Testis (tissue), 2 donors: ENCODE measurements at regions not wholly inside any gene's neighbourhood (a gene's known extent, or its start where the extent isn't known, plus 50 kb on each side); places are given as distances from the start of the nearest gene placed in this dataset.

Source experiments
- DNase-seq: peaks from one replicate; pipeline ENCODE4 v3.0.0-alpha.2; 2019
- H3K27ac ChIP-seq, 2 donors: fragments of 200-600 bp; sonication (generic); one replicate each; pipeline ENCODE4 v1.5.1; 2019
- H3K27me3 ChIP-seq: fragments of 200-600 bp; sonication (generic); one replicate; pipeline ENCODE4 v1.5.1; 2019
- H3K36me3 ChIP-seq: fragments of 200-600 bp; sonication (generic); one replicate; pipeline ENCODE4 v1.5.1; 2017; ENCODE audit warnings: low read depth; ENCODE audit errors: missing control alignments
- H3K4me1 ChIP-seq: fragments of 200-600 bp; sonication (generic); one replicate; pipeline ENCODE4 v1.5.1; 2019
- H3K4me3 ChIP-seq, 2 donors: fragments of 200-600 bp; sonication (generic); one replicate each; pipeline ENCODE4 v1.5.1; 2017 to 2019
- H3K9me3 ChIP-seq: fragments of 200-600 bp; sonication (generic); one replicate; pipeline ENCODE4 v1.5.1; 2017
- CTCF ChIP-seq, 3 experiments: fragments of 450-650 bp in 2 of 3; fragments of 200-600 bp in 1 of 3; sonication (generic) in 1 of 3; IDR thresholded peaks; one replicate each; pipeline ENCODE4 v1.5.1; 2016 to 2019; ENCODE audit warnings: antibody characterized with exemption in 3 of 3, mild to moderate bottlenecking in 2 of 3, moderate library complexity in 1 of 3
- POLR2A ChIP-seq: fragments of 450-650 bp; IDR thresholded peaks from one replicate; pipeline ENCODE4 v1.6.1; 2017; ENCODE audit warnings: antibody characterized with exemption, mild to moderate bottlenecking, moderate library complexity
- WGBS, 2 donors: methylation state at CpG; one replicate each; pipeline ENCODE4 v1.1.5; 2018; 5-methylcytosine and 5-hydroxymethylcytosine counted together
- intact Hi-C: fragments of 100-400 bp; cut with DNase I; formaldehyde crosslinking; loops from one replicate; pipeline ENCODE4 v1.15.1; 2023; ENCODE audit warnings: low total_unique reads

GRCh38 chr3:89565098-89565497 lies 457.7 kb downstream of the EPHA3 start:
- no peak for DNase-seq
- H3K27ac ChIP-seq, result no peak overlapping the region
- no peaks in the 10 kb centered on the region for H3K27me3 ChIP-seq
- TF ChIP-seq POLR2A, result no peak
- no peak for TF ChIP-seq CTCF (IDR thresholded peaks at IDR 0.05)
- intact Hi-C loops, result no loop called here
- no peaks in the 10 kb centered on the region for H3K36me3 ChIP-seq
- no peak overlapping the region for H3K4me3 ChIP-seq
- H3K4me1 ChIP-seq, result no peaks in the 10 kb centered on the region
- H3K9me3 ChIP-seq, result no peaks in the 10 kb centered on the region

- intact Hi-C loops, result no loop called here
- Histone ChIP-seq H3K4me1 (no peaks in the 10 kb centered on the region), H3K36me3 (no peaks in the 10 kb centered on the region), H3K4me3 (no peak overlapping the region), H3K27ac (no peak overlapping the region), H3K9me3 (no peaks in the 10 kb centered on the region), H3K27me3 (no peaks in the 10 kb centered on the region)
- TF ChIP-seq CTCF (IDR thresholded peaks at IDR 0.05), result no peak
- no peak for TF ChIP-seq POLR2A
- no peak for DNase-seq
- 49 to 71% methylated on average over 3 to 6 of the region's 6 CpGs for WGBS, 2 donors
These were observed 463.0 kb downstream of the EPHA3 start for GRCh38 chr3:89570465-89570864.

GRCh38 chr3:89571298-89571697 lies 463.9 kb downstream of the EPHA3 start:
- Histone ChIP-seq H3K27me3 (no peaks in the 10 kb centered on the region), H3K4me3 (no peak overlapping the region), H3K36me3 (no peaks in the 10 kb centered on the region), H3K4me1 (no peaks in the 10 kb centered on the region), H3K27ac (no peak overlapping the region), H3K9me3 (no peaks in the 10 kb centered on the region)
- no peak for TF ChIP-seq POLR2A
- no peak for TF ChIP-seq CTCF (IDR thresholded peaks at IDR 0.05)
- 46 to 51% methylated on average over 10 of the region's 10 CpGs for WGBS, 2 donors
- intact Hi-C loops, result no loop called here
- no peak for DNase-seq

- no peaks in the 10 kb centered on the region for H3K27me3 ChIP-seq
- no peak overlapping the region for H3K27ac ChIP-seq
- H3K4me1 ChIP-seq, result no peaks in the 10 kb centered on the region
- TF ChIP-seq POLR2A (no peak), CTCF (IDR thresholded peaks at IDR 0.05) (no peak)
- no peaks in the 10 kb centered on the region for H3K36me3 ChIP-seq
- DNase-seq, result no peak
- no peak overlapping the region for H3K4me3 ChIP-seq
- 55 to 76% methylated on average over 5 to 7 of the region's 7 CpGs for WGBS, 2 donors
- intact Hi-C loops, result no loop called here
- no peaks in the 10 kb centered on the region for H3K9me3 ChIP-seq
These were observed 464.3 kb downstream of the EPHA3 start for GRCh38 chr3:89571707-89572106.

- no peak overlapping the region for H3K27ac ChIP-seq
- no peak overlapping the region for H3K4me3 ChIP-seq
- H3K4me1 ChIP-seq, result no peaks in the 10 kb centered on the region
- no peaks in the 10 kb centered on the region for H3K27me3 ChIP-seq
- no peaks in the 10 kb centered on the region for H3K9me3 ChIP-seq
- WGBS, 2 donors, result 86 to 87% methylated on average over 1 of the region's 1 CpG
- TF ChIP-seq CTCF (IDR thresholded peaks at IDR 0.05) (no peak), POLR2A (no peak)
- H3K36me3 ChIP-seq, result no peaks in the 10 kb centered on the region
- intact Hi-C loops, result no loop called here
- no peak for DNase-seq
These were observed 464.8 kb downstream of the EPHA3 start for GRCh38 chr3:89572261-89572660.
